PC-3 (cell line): ENCODE measurements at regions not wholly inside any gene's neighbourhood (a gene's known extent, or its start where the extent isn't known, plus 50 kb on each side); places are given as distances from the start of the nearest gene placed in this dataset.

Source experiments
- CTCF ChIP-seq: fragments of 300-600 bp; sonication (generic); conservative IDR thresholded peaks from 2 replicates; pipeline ENCODE4 v1.5.1; 2017; ENCODE audit warnings: antibody characterized with exemption, low read depth, mild to moderate bottlenecking, low read length
- EZH2 ChIP-seq: fragments of 300-600 bp; sonication (generic); IDR thresholded peaks from one replicate; pipeline ENCODE4 v1.6.1; 2017; ENCODE audit warnings: antibody characterized with exemption, mild to moderate bottlenecking, low read length; ENCODE audit not compliant: unreplicated experiment
- EZH2phosphoT487 ChIP-seq: fragments of 300-600 bp; sonication (generic); IDR thresholded peaks from 2 replicates; pipeline ENCODE4 v1.6.1; 2018; ENCODE audit warnings: mild to moderate bottlenecking, antibody characterized with exemption, low read length, borderline replicate concordance

- TF ChIP-seq CTCF (no peak), EZH2 (no peak), EZH2phosphoT487 (no peak)
Observed at GRCh38 chr21:28227881-28228635, 764.6 kb downstream of the LTN1 start.
